ENCODE measurements at regions not wholly inside any gene's neighbourhood (a gene's known extent, or its start where the extent isn't known, plus 50 kb on each side); places are given as distances from the start of the nearest gene placed in this dataset.

- no peak for TF ChIP-seq OSR1 (CRISPR knock-in tag; IDR thresholded peaks at IDR 0.05)
- TF ChIP-seq PATZ1 (CRISPR knock-in tag; IDR thresholded peaks at IDR 0.05; ENCODE audit: borderline replicate concordance) = no peak
- no peak for TF ChIP-seq ZFP30 (CRISPR knock-in tag; IDR thresholded peaks at IDR 0.05)
- TF ChIP-seq ZNF70 (CRISPR knock-in tag; IDR thresholded peaks at IDR 0.05) = no peak
- no peak for TF ChIP-seq POU6F1 (CRISPR knock-in tag; IDR thresholded peaks at IDR 0.05; ENCODE audit: borderline replicate concordance, low read depth)
- TF ChIP-seq TSHZ2 (CRISPR knock-in tag; IDR thresholded peaks at IDR 0.05) = no peak
- TF ChIP-seq ZFP3 (CRISPR knock-in tag; IDR thresholded peaks at IDR 0.05) = no peak
- no peak for TF ChIP-seq BACH2 (CRISPR knock-in tag; IDR thresholded peaks at IDR 0.05; ENCODE audit: borderline replicate concordance)
- no peak for TF ChIP-seq TOX (CRISPR knock-in tag; IDR thresholded peaks at IDR 0.05; ENCODE audit: borderline replicate concordance)
- no peak for TF ChIP-seq ZNF565 (CRISPR knock-in tag; conservative IDR thresholded peaks at IDR 0.05; ENCODE audit: low read depth)
- no peak for TF ChIP-seq SNAI2 (CRISPR knock-in tag; IDR thresholded peaks at IDR 0.05)
- no peak for TF ChIP-seq CSRNP3 (CRISPR knock-in tag; IDR thresholded peaks at IDR 0.05)
- TF ChIP-seq ESRRG (CRISPR knock-in tag; IDR thresholded peaks at IDR 0.05) = no peak
Observed at GRCh38 chr10:65030263-65030662, 1509.1 kb downstream of the REEP3 start.
